Progenitor cell of endocrine pancreas (in vitro differentiated cells): ENCODE measurements at regions not wholly inside any gene's neighbourhood (a gene's known extent, or its start where the extent isn't known, plus 50 kb on each side); places are given as distances from the start of the nearest gene placed in this dataset.

ENCODE experiments used
- DNase-seq: peaks from one replicate; pipeline ENCODE4 v3.0.0; 2021; ENCODE audit warnings: low spot score; ENCODE audit not compliant: unreplicated experiment
- H3K27ac Mint-ChIP-seq: 2 replicates; pipeline ENCODE4 v1.8.0; 2021; ENCODE audit warnings: mild to moderate bottlenecking, moderate library complexity, mixed read lengths
- H3K27me3 Mint-ChIP-seq: 2 replicates; pipeline ENCODE4 v1.8.0; 2021; ENCODE audit warnings: mixed read lengths
- H3K36me3 Mint-ChIP-seq: 2 replicates; pipeline ENCODE4 v1.8.0; 2022; ENCODE audit warnings: mixed read lengths; ENCODE audit not compliant: insufficient read depth
- H3K4me1 Mint-ChIP-seq: 2 replicates; pipeline ENCODE4 v1.8.0; 2021; ENCODE audit warnings: low read depth, mixed read lengths
- H3K4me3 Mint-ChIP-seq: 2 replicates; pipeline ENCODE4 v1.8.0; 2021; ENCODE audit warnings: low read depth, mild to moderate bottlenecking, moderate library complexity, mixed read lengths
- H3K9me3 Mint-ChIP-seq: 2 replicates; pipeline ENCODE4 v1.8.0; 2021; ENCODE audit warnings: low read depth, mixed read lengths
- CTCF ChIP-seq: fragments of 200-600 bp; sonication (generic); IDR thresholded peaks from one replicate; pipeline ENCODE4 v1.5.0; 2021; ENCODE audit warnings: antibody characterized with exemption, mild to moderate bottlenecking; ENCODE audit not compliant: unreplicated experiment

GRCh38 chr2:19757586-19757985, 144.2 kb downstream of the TTC32 start:
- Mint-ChIP-seq H3K4me1 (peaks cover 3% of the 10 kb centered on the region), H3K9me3 (no peaks in the 10 kb centered on the region)
- no peak for DNase-seq

GRCh38 chr2:19754907-19755306, 146.9 kb downstream of the TTC32 start:
- TF ChIP-seq CTCF, result no peak
- Mint-ChIP-seq H3K27me3 (peaks cover 8% of the 10 kb centered on the region), H3K4me1 (no peaks in the 10 kb centered on the region), H3K27ac (no peak overlapping the region), H3K9me3 (no peaks in the 10 kb centered on the region), H3K4me3 (no peak overlapping the region), H3K36me3 (no peaks in the 10 kb centered on the region)
- no peak for DNase-seq

More at GRCh38 chr2:19757586-19757985, 144.2 kb downstream of the TTC32 start:
- no peak for TF ChIP-seq CTCF
- H3K4me3 Mint-ChIP-seq, result no peak overlapping the region
- peaks cover 4% of the 10 kb centered on the region for H3K27me3 Mint-ChIP-seq
- H3K27ac Mint-ChIP-seq, result no peak overlapping the region
- no peaks in the 10 kb centered on the region for H3K36me3 Mint-ChIP-seq

GRCh38 chr2:19753818-19754217, 148.0 kb downstream of the TTC32 start:
- DNase-seq, result no peak
- Mint-ChIP-seq H3K27me3 (peaks cover 8% of the 10 kb centered on the region), H3K27ac (no peak overlapping the region), H3K9me3 (no peaks in the 10 kb centered on the region), H3K36me3 (no peaks in the 10 kb centered on the region), H3K4me3 (no peak overlapping the region), H3K4me1 (no peaks in the 10 kb centered on the region)
- TF ChIP-seq CTCF, result no peak

- Mint-ChIP-seq H3K27ac (no peak overlapping the region), H3K4me1 (no peaks in the 10 kb centered on the region), H3K4me3 (no peak overlapping the region), H3K9me3 (no peaks in the 10 kb centered on the region), H3K27me3 (peaks cover 8% of the 10 kb centered on the region), H3K36me3 (no peaks in the 10 kb centered on the region)
- no peak for TF ChIP-seq CTCF
- DNase-seq, result no peak
These were observed 148.5 kb downstream of the TTC32 start for GRCh38 chr2:19753314-19753713.

- DNase-seq, result no peak
- Mint-ChIP-seq H3K9me3 (no peaks in the 10 kb centered on the region), H3K4me3 (no peak overlapping the region), H3K27ac (no peak overlapping the region), H3K4me1 (no peaks in the 10 kb centered on the region), H3K36me3 (no peaks in the 10 kb centered on the region), H3K27me3 (peaks cover 8% of the 10 kb centered on the region)
- no peak for TF ChIP-seq CTCF
These were observed 149.3 kb downstream of the TTC32 start for GRCh38 chr2:19752500-19752899.
